ENCODE measurements at regions not wholly inside any gene's neighbourhood (a gene's known extent, or its start where the extent isn't known, plus 50 kb on each side); places are given as distances from the start of the nearest gene placed in this dataset.

DNA sequence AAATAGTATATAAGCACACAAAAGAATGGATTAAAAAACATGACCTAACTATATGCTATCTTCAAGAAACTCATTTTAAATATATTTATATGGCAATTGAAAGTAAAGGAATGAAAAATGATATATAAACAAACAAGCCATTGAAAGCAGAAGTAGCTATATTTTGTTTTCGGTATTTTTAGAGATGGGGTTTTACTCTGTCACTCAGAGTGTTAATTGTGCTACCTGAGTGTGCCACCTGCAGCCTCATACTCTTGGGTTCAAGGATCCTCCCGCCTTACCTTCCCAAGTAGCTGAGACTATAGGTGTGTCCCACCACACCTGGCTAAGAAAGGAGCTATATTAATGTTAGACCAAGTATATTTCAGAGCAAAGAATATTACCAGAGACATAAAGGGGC lies 624.1 kb downstream of the BUD13 start:
- no peak for DNase-seq (ENCODE audit: low spot score)

GRCh38 chr11:116148056-116148455 lies 624.7 kb downstream of the BUD13 start:
- DNase-seq (ENCODE audit: low spot score), result no peak

DNA sequence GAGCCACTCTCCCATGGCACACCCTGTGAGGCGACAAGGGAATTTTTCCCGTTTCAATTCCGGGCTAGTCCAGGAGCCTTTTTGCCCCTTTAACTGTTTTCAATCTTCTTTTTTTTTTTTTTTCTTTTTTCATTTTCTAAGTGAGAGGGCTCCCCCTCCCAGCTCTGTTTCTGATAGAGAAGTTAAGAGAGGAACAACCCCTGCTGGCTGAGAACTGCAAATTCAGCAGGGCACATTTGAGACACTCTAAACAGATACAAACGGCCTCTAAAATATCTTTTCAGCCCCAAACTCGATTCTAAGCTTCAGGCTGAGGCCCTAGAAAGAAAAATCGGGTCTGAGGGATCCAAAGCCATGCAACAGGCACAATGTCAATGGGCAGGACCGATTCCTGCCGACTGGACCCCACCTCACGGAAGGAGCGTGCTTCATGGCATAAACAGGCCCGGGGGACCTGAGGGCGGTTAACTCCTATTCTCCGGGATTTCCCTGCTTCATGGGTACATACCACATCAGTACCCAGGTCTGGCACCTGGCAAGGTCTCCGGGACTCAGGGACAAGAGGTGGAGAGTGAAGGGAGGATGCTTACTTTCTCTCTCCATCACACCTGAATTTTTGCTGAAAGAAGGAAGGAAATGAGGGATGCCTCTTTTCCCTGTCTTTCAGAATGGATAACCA lies 627.5 kb downstream of the BUD13 start:
- no peak for DNase-seq (ENCODE audit: low spot score)

DNA sequence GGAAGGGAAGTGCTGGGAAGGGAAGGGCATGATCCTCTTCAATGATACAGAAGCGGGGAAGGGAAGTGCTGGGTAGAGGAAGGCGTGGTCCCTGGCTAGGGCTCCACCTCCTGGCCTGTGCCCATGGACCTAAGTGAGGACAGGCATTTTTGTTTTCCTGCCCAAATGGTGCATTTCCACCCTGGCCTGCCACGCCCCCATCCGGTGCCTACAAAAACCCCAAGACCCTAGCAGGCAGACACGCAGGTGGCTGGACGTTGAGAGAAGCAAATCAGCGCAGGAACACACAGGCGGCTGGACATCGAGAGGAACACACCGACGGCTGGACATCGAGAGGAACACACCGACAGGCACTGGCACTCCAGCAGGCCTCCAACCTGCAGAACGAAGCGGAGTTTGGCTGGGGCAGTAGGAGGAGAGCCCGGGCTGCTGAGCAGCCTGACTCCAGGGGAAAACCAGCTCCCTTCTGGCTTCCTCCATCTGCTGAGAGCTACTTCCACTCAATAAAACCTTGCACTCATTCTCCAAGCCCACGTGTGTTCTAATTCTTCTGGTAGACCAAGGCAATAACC lies 628.3 kb downstream of the BUD13 start:
- DNase-seq (ENCODE audit: low spot score), result no peak

DNA sequence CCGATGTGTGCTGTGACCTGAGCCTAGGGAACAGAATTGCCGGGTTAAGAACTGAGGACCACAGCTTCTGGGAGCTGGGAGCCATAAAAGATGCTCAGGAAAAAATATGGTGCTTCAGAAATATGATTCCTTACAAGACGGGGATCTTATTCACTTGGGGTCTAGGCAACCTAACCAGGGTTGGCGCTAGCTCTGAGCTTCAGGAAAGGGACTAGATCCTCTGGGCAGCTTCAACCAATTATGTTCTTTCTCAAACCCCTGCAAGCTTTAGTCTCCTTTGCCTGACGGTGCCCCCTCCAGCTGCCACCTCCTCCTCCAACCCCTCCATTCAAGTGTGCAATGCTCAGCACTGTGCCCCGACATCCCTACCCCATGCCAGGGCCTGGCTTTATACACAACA lies 634.1 kb upstream of the CADM1 start:
- no peak for DNase-seq (ENCODE audit: low spot score)

DNA sequence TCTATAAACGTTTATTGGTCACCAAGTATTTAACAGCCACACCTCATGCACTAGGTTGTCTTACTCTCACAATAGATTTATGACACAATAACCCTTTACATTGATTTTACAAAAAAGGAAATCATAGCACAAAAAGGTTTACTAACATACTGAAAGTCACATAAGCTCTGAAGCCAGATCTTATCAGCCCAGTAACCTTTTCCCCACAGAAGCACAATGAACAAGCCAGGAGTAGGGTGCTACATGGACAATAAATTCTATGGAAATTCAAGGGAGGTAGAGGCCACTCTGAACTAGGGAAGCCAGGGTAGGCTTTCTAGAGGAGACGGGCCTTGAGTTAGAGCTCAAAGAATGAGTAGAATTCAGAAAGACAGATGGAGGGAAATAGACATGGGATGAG lies 633.5 kb upstream of the CADM1 start:
- DNase-seq (ENCODE audit: low spot score), result no peak

GRCh38 chr11:116136987-116137674 lies 632.9 kb upstream of the CADM1 start:
- no peak for DNase-seq (ENCODE audit: low spot score)

- no peak for DNase-seq (ENCODE audit: low spot score)
Measured at GRCh38 chr11:116135891-116136290, 631.7 kb upstream of the CADM1 start.

DNA sequence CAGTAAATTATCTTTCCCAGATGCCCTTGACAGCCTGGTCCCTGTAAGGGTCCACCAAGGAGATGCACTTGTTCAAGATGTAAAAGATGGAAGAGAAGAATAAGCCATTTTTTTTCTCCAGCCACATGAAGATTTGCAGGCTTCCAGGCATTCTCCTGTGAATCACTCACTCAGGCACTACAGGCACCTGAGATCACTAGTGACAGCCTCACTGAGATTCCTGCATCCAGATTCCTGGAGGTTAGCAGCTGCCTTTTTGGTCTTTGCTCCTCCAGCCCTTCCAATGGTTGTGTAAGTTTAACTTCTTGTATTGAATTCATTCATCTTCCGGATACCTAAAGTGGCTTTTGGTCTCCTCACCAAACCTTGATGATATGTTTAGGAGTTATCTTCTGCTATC lies 630.2 kb upstream of the CADM1 start:
- DNase-seq (ENCODE audit: low spot score), result no peak

DNA sequence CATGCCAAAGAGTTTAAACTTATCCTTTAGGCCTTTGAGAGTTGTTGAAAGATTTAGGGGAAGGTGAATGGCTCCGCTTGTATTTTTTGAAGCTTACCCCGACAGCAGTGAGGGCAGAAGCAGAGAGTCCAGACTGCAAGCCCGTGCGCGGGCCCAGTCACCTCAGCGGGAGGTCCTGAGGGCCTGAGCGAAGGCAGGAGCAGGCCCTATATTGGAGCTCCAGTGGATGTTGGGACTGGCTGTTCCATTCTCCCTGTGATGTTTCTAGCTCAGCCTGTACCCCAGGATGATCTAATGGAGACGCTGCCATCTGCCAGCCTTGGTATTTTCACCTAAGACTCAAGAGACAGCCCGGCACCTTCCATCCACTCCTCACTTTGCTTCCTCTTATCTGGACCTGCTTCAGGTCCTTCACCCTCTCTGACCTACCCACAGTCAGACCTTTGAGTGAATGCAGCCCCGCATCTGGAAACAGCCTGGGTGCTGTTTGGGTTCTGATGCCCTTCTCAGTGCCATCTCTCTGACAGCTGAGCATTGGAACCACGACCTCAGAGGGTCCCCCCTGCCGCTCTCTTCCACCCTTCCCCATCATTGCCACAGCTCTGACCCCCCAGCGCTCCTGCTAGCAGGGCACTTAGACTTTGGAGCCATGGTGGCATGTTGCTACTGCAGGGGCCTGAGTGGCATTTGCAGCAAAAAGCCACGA lies 628.2 kb upstream of the CADM1 start:
- DNase-seq (ENCODE audit: low spot score), result no peak

DNA sequence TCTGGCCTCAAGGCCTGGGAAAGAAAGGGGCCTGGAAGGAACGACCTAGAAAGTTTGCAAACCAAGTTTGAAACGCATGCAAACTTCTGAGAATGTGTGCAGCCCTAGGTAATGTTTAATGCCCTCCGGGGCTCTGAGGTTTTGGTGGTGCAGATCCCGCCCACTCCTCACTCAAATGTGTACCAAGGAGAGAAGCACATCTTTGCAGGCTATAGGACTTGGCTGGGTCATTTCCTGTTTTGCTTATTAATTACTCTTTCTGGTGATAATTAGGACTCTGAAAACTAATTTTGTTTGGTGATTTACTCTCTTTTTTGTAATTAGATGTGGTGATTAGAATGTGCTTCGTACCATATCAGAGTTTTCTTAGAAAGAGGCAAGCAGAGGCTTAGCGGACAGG lies 625.9 kb upstream of the CADM1 start:
- DNase-seq (ENCODE audit: low spot score), result no peak

- no peak for DNase-seq (ENCODE audit: low spot score)
Measured at GRCh38 chr11:116129456-116129855, 625.2 kb upstream of the CADM1 start.

- DNase-seq (ENCODE audit: low spot score), result no peak
Measured at GRCh38 chr11:116126562-116126961, 622.3 kb upstream of the CADM1 start.

DNA sequence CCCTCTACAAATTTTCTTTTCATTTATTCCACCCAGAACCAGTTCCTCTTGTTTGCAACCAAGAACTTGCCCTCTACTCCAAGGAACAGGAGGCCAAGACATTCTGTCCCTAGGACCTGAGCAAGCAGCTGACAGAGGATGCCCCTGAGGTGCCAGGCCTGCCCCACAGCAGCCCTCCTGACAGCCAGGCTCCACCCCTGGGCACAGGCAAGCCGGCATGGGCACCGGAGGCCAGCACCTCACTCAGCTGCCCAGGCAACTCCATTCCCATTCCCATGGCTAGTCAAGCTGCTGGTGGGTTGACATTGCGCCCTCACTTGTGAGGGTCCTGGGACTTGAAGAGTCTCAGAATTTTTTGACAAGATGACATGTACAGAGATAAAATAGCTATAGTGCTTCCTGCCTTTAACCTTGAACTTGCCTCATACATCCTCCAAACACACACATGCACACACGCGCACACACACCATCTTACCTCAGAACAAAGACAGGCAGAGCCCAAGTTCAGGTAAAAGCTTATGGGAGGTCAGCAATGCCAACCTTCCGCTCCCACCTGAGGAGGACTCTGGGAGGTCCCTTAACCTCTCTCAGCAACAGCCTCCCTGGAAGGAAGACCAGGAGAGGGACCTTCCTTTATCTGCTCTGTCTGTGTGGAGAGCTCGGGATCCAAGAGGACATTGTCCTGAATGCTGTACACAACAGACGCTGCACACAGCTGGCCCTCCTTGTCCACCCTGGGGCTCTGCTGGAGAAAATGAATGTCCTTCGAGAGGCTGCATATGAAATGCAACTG lies 620.9 kb upstream of the CADM1 start:
- DNase-seq (ENCODE audit: low spot score), result no peak

DNA sequence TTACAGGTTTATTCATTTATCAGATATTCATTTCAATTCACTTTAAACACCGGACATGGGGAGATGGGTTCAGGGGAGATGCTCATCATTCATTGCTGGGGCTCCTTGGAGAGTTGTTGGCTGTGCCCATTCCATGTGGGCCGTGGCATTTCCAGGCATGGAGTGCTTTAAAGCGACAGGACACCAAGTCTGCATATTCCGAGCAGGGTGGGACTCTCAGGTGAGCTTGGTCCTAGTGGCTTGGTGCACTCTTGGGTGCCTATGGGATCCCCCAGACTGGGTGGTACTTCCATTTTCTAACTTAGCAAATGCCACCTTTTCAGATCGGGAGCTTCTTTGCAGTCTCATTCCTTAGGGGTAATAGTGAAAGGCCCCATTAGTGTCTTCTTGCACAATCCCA lies 619.5 kb upstream of the CADM1 start:
- DNase-seq (ENCODE audit: low spot score), result no peak

GRCh38 chr11:116122697-116123472 lies 618.7 kb upstream of the CADM1 start:
- DNase-seq (ENCODE audit: low spot score), result no peak

GRCh38 chr11:116119158-116119557 lies 614.9 kb upstream of the CADM1 start:
- no peak for DNase-seq (ENCODE audit: low spot score)

DNA sequence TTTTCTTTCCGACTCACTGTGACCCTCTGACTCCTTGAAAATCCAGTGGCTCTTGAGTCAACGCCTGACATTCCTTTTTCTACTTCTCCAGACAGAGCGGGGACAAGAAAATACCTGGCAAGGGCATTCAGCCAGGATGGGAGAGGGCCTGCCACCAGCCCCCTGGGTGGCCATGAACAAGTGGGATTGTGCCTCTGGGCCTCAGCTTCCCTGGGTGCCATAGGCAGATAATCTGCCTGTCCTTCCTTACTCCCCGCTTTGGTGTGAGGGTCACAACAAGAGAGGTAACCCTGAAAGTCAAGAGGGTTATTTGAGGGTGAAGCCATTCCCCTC lies 613.9 kb upstream of the CADM1 start:
- DNase-seq (ENCODE audit: low spot score), result no peak

GRCh38 chr11:116117331-116118137 lies 613.3 kb upstream of the CADM1 start:
- no peak for DNase-seq (ENCODE audit: low spot score)

DNA sequence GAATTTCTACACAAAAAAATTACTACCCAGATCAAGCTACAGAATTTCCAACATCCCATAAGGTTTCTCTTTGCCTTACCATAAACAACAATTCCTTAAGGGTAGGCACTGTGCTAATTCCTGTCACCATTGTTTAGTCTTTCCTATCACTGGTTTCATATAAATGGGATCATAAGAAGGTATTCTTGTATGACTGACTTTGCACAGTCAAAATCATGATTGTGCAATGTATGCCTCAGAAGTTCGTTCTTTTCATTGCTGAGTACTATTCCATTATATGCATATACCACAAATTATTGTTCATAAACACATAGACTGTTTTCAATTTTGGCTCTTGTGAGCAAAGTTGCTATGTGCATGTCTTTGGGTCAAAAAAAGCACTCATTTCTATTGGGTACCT lies 611.6 kb upstream of the CADM1 start:
- DNase-seq (ENCODE audit: low spot score), result no peak

DNA sequence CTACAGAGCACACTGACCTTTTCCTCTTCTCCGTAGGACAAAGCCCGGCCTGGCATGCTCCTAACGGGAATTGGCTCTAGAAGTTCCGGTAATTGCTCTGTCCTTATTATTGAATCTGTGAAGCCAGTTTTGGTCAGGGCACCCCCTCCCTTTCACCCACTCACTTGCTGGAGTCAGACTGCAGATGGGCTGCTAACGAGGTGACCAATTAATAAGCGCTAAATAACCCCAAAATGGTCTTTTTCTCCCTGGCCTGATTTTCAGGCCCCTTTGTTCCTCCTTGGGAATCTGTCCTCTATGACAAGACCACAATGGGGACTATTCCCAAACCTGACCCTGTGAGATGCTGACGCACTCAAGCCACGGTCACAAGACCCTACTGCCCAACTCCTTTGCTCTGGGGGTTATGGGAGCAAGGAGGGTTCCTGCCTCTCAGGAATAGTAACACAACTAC lies 610.0 kb upstream of the CADM1 start:
- no peak for DNase-seq (ENCODE audit: low spot score)

Data from kidney capillary endothelial cell (primary cell).